ENCODE measurements at regions not wholly inside any gene's neighbourhood (a gene's known extent, or its start where the extent isn't known, plus 50 kb on each side); places are given as distances from the start of the nearest gene placed in this dataset.

GRCh38 chr1:73411479-73411878, 786.5 kb downstream of the LRRIQ3 start:
- TF ChIP-seq CTCF (IDR thresholded peaks at IDR 0.05; ENCODE audit: poor library complexity, severe bottlenecking) (no peak), EZH2 (IDR thresholded peaks at IDR 0.05; ENCODE audit: borderline replicate concordance, insufficient read depth, low read length, poor library complexity, severe bottlenecking) (no peak), TAF1 (IDR thresholded peaks at IDR 0.05; ENCODE audit: low read depth) (no peak), POLR2AphosphoS5 (IDR thresholded peaks at IDR 0.05) (no peak), RAD21 (conservative IDR thresholded peaks at IDR 0.05) (no peak), EP300 (conservative IDR thresholded peaks at IDR 0.05; ENCODE audit: poor library complexity, severe bottlenecking) (no peak)
- TF ChIP-seq, protein P1, sequence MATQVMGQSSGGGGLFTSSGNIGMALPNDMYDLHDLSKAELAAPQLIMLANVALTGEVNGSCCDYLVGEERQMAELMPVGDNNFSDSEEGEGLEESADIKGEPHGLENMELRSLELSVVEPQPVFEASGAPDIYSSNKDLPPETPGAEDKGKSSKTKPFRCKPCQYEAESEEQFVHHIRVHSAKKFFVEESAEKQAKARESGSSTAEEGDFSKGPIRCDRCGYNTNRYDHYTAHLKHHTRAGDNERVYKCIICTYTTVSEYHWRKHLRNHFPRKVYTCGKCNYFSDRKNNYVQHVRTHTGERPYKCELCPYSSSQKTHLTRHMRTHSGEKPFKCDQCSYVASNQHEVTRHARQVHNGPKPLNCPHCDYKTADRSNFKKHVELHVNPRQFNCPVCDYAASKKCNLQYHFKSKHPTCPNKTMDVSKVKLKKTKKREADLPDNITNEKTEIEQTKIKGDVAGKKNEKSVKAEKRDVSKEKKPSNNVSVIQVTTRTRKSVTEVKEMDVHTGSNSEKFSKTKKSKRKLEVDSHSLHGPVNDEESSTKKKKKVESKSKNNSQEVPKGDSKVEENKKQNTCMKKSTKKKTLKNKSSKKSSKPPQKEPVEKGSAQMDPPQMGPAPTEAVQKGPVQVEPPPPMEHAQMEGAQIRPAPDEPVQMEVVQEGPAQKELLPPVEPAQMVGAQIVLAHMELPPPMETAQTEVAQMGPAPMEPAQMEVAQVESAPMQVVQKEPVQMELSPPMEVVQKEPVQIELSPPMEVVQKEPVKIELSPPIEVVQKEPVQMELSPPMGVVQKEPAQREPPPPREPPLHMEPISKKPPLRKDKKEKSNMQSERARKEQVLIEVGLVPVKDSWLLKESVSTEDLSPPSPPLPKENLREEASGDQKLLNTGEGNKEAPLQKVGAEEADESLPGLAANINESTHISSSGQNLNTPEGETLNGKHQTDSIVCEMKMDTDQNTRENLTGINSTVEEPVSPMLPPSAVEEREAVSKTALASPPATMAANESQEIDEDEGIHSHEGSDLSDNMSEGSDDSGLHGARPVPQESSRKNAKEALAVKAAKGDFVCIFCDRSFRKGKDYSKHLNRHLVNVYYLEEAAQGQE (IDR thresholded peaks at IDR 0.05; ENCODE audit: borderline replicate concordance), result no peak
